Breast epithelium (tissue), 4 donors: ENCODE measurements at regions not wholly inside any gene's neighbourhood (a gene's known extent, or its start where the extent isn't known, plus 50 kb on each side); places are given as distances from the start of the nearest gene placed in this dataset.

Experiments used
- DNase-seq, 2 donors: peaks; one replicate each; pipeline ENCODE4 v3.0.0-alpha.2; 2019; ENCODE audit warnings: low spot score in 2 of 2
- H3K27ac ChIP-seq, 2 donors: fragments of 200-600 bp; sonication (generic) in 1 of 2; one replicate each; pipeline ENCODE4 v1.5.1; 2016 to 2019; ENCODE audit warnings: mild to moderate bottlenecking in 1 of 2
- H3K27me3 ChIP-seq, 2 donors: fragments of 200-600 bp; sonication (generic) in 1 of 2; one replicate each; pipeline versions ENCODE4 v1.5.1 to v1.6.0; 2017 to 2019; ENCODE audit warnings: control low read depth in 1 of 2, mild to moderate bottlenecking in 1 of 2
- H3K36me3 ChIP-seq: fragments of 200-600 bp; one replicate; pipeline ENCODE4 v1.5.1; 2019
- H3K4me1 ChIP-seq, 2 donors: fragments of 200-600 bp; sonication (generic); one replicate each; pipeline ENCODE4 v1.5.1; 2016 to 2019; ENCODE audit warnings: control low read depth in 1 of 2
- H3K4me3 ChIP-seq, 3 donors: fragments of 200-600 bp; sonication (generic); 1 replicate in 2 of 3; 2 replicates in 1 of 3; pipeline ENCODE4 v1.5.1; 2016 to 2019; ENCODE audit warnings: mild to moderate bottlenecking in 3 of 3, moderate library complexity in 2 of 3
- H3K9me3 ChIP-seq, 2 donors: fragments of 200-600 bp; sonication (generic) in 1 of 2; one replicate each; pipeline ENCODE4 v1.5.1; 2016 to 2019; ENCODE audit warnings: control low read depth in 1 of 2
- POLR2A ChIP-seq: fragments of 450-650 bp; IDR thresholded peaks from one replicate; pipeline ENCODE4 v1.6.1; 2016; ENCODE audit warnings: antibody characterized with exemption, mild to moderate bottlenecking, moderate library complexity
- POLR2AphosphoS5 ChIP-seq, 3 donors: sonication (generic); formaldehyde crosslinking; IDR thresholded peaks; one replicate each; pipeline ENCODE4 v1.6.1; 2017; ENCODE audit warnings: antibody characterized with exemption in 3 of 3
- intact Hi-C: fragments of 100-400 bp; cut with DNase I; formaldehyde crosslinking; loops from one replicate; pipeline ENCODE4 v1.15.1; 2023; ENCODE audit warnings: low total_unique reads
- TF ChIP-seq, protein P1 (sequence below), 3 donors: fragments of 450-650 bp; IDR thresholded peaks; one replicate each; pipeline ENCODE4 v1.5.1; 2016 to 2017; ENCODE audit warnings: antibody characterized with exemption in 3 of 3, mild to moderate bottlenecking in 3 of 3, moderate library complexity in 3 of 3

GRCh38 chr6:19289457-19289856 lies 547.7 kb upstream of the ID4 start:
- TF ChIP-seq POLR2A (no peak), POLR2AphosphoS5 (IDR thresholded peaks at IDR 0.05) (no peak)
- TF ChIP-seq, protein P1, sequence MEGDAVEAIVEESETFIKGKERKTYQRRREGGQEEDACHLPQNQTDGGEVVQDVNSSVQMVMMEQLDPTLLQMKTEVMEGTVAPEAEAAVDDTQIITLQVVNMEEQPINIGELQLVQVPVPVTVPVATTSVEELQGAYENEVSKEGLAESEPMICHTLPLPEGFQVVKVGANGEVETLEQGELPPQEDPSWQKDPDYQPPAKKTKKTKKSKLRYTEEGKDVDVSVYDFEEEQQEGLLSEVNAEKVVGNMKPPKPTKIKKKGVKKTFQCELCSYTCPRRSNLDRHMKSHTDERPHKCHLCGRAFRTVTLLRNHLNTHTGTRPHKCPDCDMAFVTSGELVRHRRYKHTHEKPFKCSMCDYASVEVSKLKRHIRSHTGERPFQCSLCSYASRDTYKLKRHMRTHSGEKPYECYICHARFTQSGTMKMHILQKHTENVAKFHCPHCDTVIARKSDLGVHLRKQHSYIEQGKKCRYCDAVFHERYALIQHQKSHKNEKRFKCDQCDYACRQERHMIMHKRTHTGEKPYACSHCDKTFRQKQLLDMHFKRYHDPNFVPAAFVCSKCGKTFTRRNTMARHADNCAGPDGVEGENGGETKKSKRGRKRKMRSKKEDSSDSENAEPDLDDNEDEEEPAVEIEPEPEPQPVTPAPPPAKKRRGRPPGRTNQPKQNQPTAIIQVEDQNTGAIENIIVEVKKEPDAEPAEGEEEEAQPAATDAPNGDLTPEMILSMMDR (IDR thresholded peaks at IDR 0.05), result no peak

GRCh38 chr6:19297880-19298279 lies 539.3 kb upstream of the ID4 start:
- intact Hi-C loops, result no loop called here
- Histone ChIP-seq H3K27me3 (no peaks in the 10 kb centered on the region), H3K27ac (no peak overlapping the region), H3K4me3 (no peak overlapping the region), H3K36me3 (no peaks in the 10 kb centered on the region), H3K9me3 (no peaks in the 10 kb centered on the region), H3K4me1 (no peaks in the 10 kb centered on the region)
- no peak for DNase-seq
- TF ChIP-seq, protein P1 (IDR thresholded peaks at IDR 0.05), result no peak
- TF ChIP-seq POLR2AphosphoS5 (IDR thresholded peaks at IDR 0.05), result no peak
- TF ChIP-seq POLR2A, result no peak

More at GRCh38 chr6:19289457-19289856, 547.7 kb upstream of the ID4 start:
- Histone ChIP-seq H3K4me3 (no peak overlapping the region), H3K9me3 (no peaks in the 10 kb centered on the region), H3K27ac (no peak overlapping the region), H3K4me1 (no peaks in the 10 kb centered on the region), H3K36me3 (no peaks in the 10 kb centered on the region), H3K27me3 (no peaks in the 10 kb centered on the region)
- DNase-seq, result no peak
- intact Hi-C loops, result no loop called here

GRCh38 chr6:19298421-19298820 lies 538.7 kb upstream of the ID4 start:
- intact Hi-C loops, result no loop called here
- H3K36me3 ChIP-seq, result no peaks in the 10 kb centered on the region

DNA sequence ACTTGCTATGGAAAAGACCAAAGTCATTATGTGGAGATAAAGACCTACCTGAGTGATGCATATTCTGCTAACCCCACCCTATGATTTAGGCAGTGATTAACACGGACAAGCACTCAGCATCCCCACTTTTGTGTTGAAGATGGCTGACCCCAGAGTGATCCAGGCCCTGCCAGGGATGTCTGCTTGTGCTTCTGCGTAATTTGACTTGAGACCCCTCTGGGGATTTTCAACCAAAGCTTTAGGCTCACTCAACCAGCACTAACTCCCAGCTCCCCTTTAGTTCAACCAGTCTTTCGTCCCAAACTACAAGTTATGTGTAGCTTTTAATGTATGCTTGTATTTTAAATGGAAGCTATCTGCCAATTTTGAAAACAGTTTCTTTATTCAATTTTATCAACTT lies 538.0 kb upstream of the ID4 start:
- TF ChIP-seq, protein P1 (IDR thresholded peaks at IDR 0.05), result no peak
- no peak for TF ChIP-seq POLR2AphosphoS5 (IDR thresholded peaks at IDR 0.05)
- no peak for TF ChIP-seq POLR2A
- Histone ChIP-seq H3K27ac (no peak overlapping the region), H3K4me3 (no peak overlapping the region), H3K9me3 (no peaks in the 10 kb centered on the region), H3K27me3 (no peaks in the 10 kb centered on the region), H3K4me1 (no peaks in the 10 kb centered on the region), H3K36me3 (no peaks in the 10 kb centered on the region)
- intact Hi-C loops, result no loop called here
- DNase-seq, result no peak

More at GRCh38 chr6:19298421-19298820, 538.7 kb upstream of the ID4 start:
- H3K27ac ChIP-seq, result no peak overlapping the region
- H3K27me3 ChIP-seq, result no peaks in the 10 kb centered on the region
- no peak for DNase-seq
- no peak overlapping the region for H3K4me3 ChIP-seq
- no peaks in the 10 kb centered on the region for H3K9me3 ChIP-seq
- H3K4me1 ChIP-seq, result no peaks in the 10 kb centered on the region
- TF ChIP-seq, protein P1 (IDR thresholded peaks at IDR 0.05), result no peak
- TF ChIP-seq POLR2A (no peak), POLR2AphosphoS5 (IDR thresholded peaks at IDR 0.05) (no peak)

GRCh38 chr6:19301980-19302379 lies 535.2 kb upstream of the ID4 start:
- no peaks in the 10 kb centered on the region for H3K4me1 ChIP-seq
- H3K4me3 ChIP-seq, result no peak overlapping the region
- H3K36me3 ChIP-seq, result no peaks in the 10 kb centered on the region
- intact Hi-C loops, result no loop called here
- no peaks in the 10 kb centered on the region for H3K27me3 ChIP-seq
- DNase-seq, result no peak
- TF ChIP-seq POLR2AphosphoS5 (IDR thresholded peaks at IDR 0.05), result no peak
- TF ChIP-seq, protein P1 (IDR thresholded peaks at IDR 0.05), result no peak
- no peak for TF ChIP-seq POLR2A
- no peaks in the 10 kb centered on the region for H3K9me3 ChIP-seq
- no peak overlapping the region for H3K27ac ChIP-seq
